Activated CD4-positive, alpha-beta memory T cell treated with anti-CD3 and anti-CD28 coated beads, Interleukin-2, amount 10 ng/mL, durations not matched to agents 7 days and 5 days (primary cell): ENCODE measurements at regions not wholly inside any gene's neighbourhood (a gene's known extent, or its start where the extent isn't known, plus 50 kb on each side); places are given as distances from the start of the nearest gene placed in this dataset.
"Not testable (repeated sequence)": the region's sequence is repeated elsewhere in the genome, so short reads cannot be mapped to it uniquely, and the experiment has no call there.

ENCODE experiments used
- CTCF ChIA-PET: fragments of 350-600 bp; sonication (Branson Sonifier 250); formaldehyde crosslinking; loops from one replicate; lab custom pipeline; 2021; ENCODE audit warnings: antibody characterized with exemption, inconsistent platforms; lab: Charles Lee
- POLR2A ChIA-PET: fragments of 350-600 bp; sonication (Branson Sonifier 250); formaldehyde crosslinking; loops from one replicate; lab custom pipeline; 2021; ENCODE audit warnings: antibody characterized with exemption; lab: Charles Lee
- DNase-seq: peaks from one replicate; pipeline ENCODE4 v3.0.0-alpha.2; 2020
- H3K27ac Mint-ChIP-seq: one replicate; pipeline ENCODE4 v1.8.0; 2021; ENCODE audit warnings: mild to moderate bottlenecking, mixed read lengths
- H3K27me3 Mint-ChIP-seq: one replicate; pipeline ENCODE4 v1.8.0; 2021; ENCODE audit warnings: mixed read lengths
- H3K36me3 Mint-ChIP-seq: one replicate; pipeline ENCODE4 v1.8.0; 2021; ENCODE audit warnings: low read depth, mixed read lengths
- H3K4me1 Mint-ChIP-seq: one replicate; pipeline ENCODE4 v1.8.0; 2021; ENCODE audit warnings: mixed read lengths
- H3K4me3 Mint-ChIP-seq: one replicate; pipeline ENCODE4 v1.8.0; 2021; ENCODE audit warnings: mild to moderate bottlenecking, mixed read lengths
- H3K9me3 Mint-ChIP-seq: one replicate; pipeline ENCODE4 v1.8.0; 2021; ENCODE audit warnings: mixed read lengths

- H3K4me3 Mint-ChIP-seq, result no peak overlapping the region
- ChIA-PET POLR2A (no interaction called here), CTCF (no interaction called here)
- H3K27me3 Mint-ChIP-seq, result peaks cover 2% of the 10 kb centered on the region
- no peaks in the 10 kb centered on the region for H3K9me3 Mint-ChIP-seq
- H3K36me3 Mint-ChIP-seq, result no peaks in the 10 kb centered on the region
- no peaks in the 10 kb centered on the region for H3K4me1 Mint-ChIP-seq
- no peak for DNase-seq
- no peak overlapping the region for H3K27ac Mint-ChIP-seq
Observed at GRCh38 chr5:91257301-91257700, 125.8 kb downstream of the ARRDC3 start.

- POLR2A ChIA-PET, result interaction anchor here (1.3 kb wide), 1 partner anchor 127 kb away, joined by 3 read pairs; the partner anchor contains the start of gene ARRDC3
- CTCF ChIA-PET, result interaction anchor here (0.7 to 0.9 kb wide), 3 partner anchors 12 to 116 kb away, joined by 3 read pairs; no protein-coding TSS in a partner anchor
- Mint-ChIP-seq H3K9me3 (no peaks in the 10 kb centered on the region), H3K4me3 (no peak overlapping the region), H3K4me1 (no peaks in the 10 kb centered on the region), H3K36me3 (no peaks in the 10 kb centered on the region), H3K27ac (no peak overlapping the region), H3K27me3 (peaks cover 2% of the 10 kb centered on the region)
- DNase-seq, result no peak
Observed at GRCh38 chr5:91256142-91256524, 127.0 kb downstream of the ARRDC3 start.

- DNase-seq, result no peak
- H3K36me3 Mint-ChIP-seq, result no peaks in the 10 kb centered on the region
- ChIA-PET CTCF (interaction anchor here (0.8 to 0.9 kb wide), 2 partner anchors 13 to 25 kb away, joined by 3 read pairs; no protein-coding TSS in a partner anchor), POLR2A (interaction anchor here (1.3 kb wide), 1 partner anchor 128 kb away, joined by 3 read pairs; the partner anchor contains the start of gene ARRDC3)
- H3K27me3 Mint-ChIP-seq, result peaks cover 2% of the 10 kb centered on the region
- H3K4me1 Mint-ChIP-seq, result no peaks in the 10 kb centered on the region
- H3K9me3 Mint-ChIP-seq, result no peaks in the 10 kb centered on the region
- H3K4me3 Mint-ChIP-seq, result no peak overlapping the region
- H3K27ac Mint-ChIP-seq, result no peak overlapping the region
Observed at GRCh38 chr5:91255396-91256141, 127.5 kb downstream of the ARRDC3 start.

- ChIA-PET POLR2A (interaction anchor here (0.6 kb wide), 1 partner anchor 191 kb away, joined by 3 read pairs; no protein-coding TSS in a partner anchor), CTCF (no interaction called here)
- H3K4me3 Mint-ChIP-seq, result no peak overlapping the region
- peaks cover 3% of the 10 kb centered on the region for H3K36me3 Mint-ChIP-seq
- no peak overlapping the region for H3K27ac Mint-ChIP-seq
- H3K9me3 Mint-ChIP-seq, result peaks cover 3% of the 10 kb centered on the region
- DNase-seq, result no peak
- no peaks in the 10 kb centered on the region for H3K4me1 Mint-ChIP-seq
- peaks cover 2% of the 10 kb centered on the region for H3K27me3 Mint-ChIP-seq
Observed at GRCh38 chr5:91252916-91253315, 130.2 kb downstream of the ARRDC3 start.

GRCh38 chr5:91245871-91246270, 137.2 kb downstream of the ARRDC3 start:
- H3K27me3 Mint-ChIP-seq, result no peaks in the 10 kb centered on the region
- ChIA-PET POLR2A (interaction anchor here (1.3 kb wide), 1 partner anchor 137 kb away, joined by 3 read pairs; the partner anchor contains the start of gene ARRDC3), CTCF (interaction anchor here (2.5 kb wide), 1 partner anchor 139 kb away, joined by 9 read pairs; no protein-coding TSS in a partner anchor)
- peaks cover 11% of the 10 kb centered on the region for H3K36me3 Mint-ChIP-seq
- H3K27ac Mint-ChIP-seq, result no peak overlapping the region
- no peak overlapping the region for H3K4me3 Mint-ChIP-seq
- no peak for DNase-seq
- H3K9me3 Mint-ChIP-seq, result peaks cover 12% of the 10 kb centered on the region
- H3K4me1 Mint-ChIP-seq, result peaks cover 5% of the 10 kb centered on the region

GRCh38 chr5:91245074-91245452, 138.1 kb downstream of the ARRDC3 start:
- POLR2A ChIA-PET, result interaction anchor here (0.6 to 1.5 kb wide), 2 partner anchors 66 to 139 kb away, joined by 3 read pairs; no protein-coding TSS in a partner anchor
- Mint-ChIP-seq H3K27me3 (no peaks in the 10 kb centered on the region), H3K4me1 (peaks cover 5% of the 10 kb centered on the region), H3K36me3 (peaks cover 9% of the 10 kb centered on the region), H3K4me3 (no peak overlapping the region), H3K27ac (no peak overlapping the region), H3K9me3 (peaks cover 11% of the 10 kb centered on the region)
- CTCF ChIA-PET, result interaction anchor here (2.5 kb wide), 1 partner anchor 140 kb away, joined by 9 read pairs; no protein-coding TSS in a partner anchor
- no peak for DNase-seq

- ChIA-PET CTCF (interaction anchor here (2.5 kb wide), 1 partner anchor 140 kb away, joined by 9 read pairs; no protein-coding TSS in a partner anchor), POLR2A (interaction anchor here (0.6 to 1.8 kb wide), 3 partner anchors 67 to 140 kb away, joined by 3 to 4 read pairs (median 3); no protein-coding TSS in a partner anchor)
- peaks cover 9% of the 10 kb centered on the region for H3K9me3 Mint-ChIP-seq
- no peak overlapping the region for H3K4me3 Mint-ChIP-seq
- H3K4me1 Mint-ChIP-seq, result peaks cover 5% of the 10 kb centered on the region
- peaks cover 8% of the 10 kb centered on the region for H3K36me3 Mint-ChIP-seq
- no peak overlapping the region for H3K27ac Mint-ChIP-seq
- DNase-seq, result no peak
- no peaks in the 10 kb centered on the region for H3K27me3 Mint-ChIP-seq
Observed at GRCh38 chr5:91244380-91245073, 138.6 kb downstream of the ARRDC3 start.

- H3K27ac Mint-ChIP-seq, result no peak overlapping the region
- H3K36me3 Mint-ChIP-seq, result peaks cover 8% of the 10 kb centered on the region
- DNase-seq, result no peak
- CTCF ChIA-PET, result no interaction called here
- no peaks in the 10 kb centered on the region for H3K27me3 Mint-ChIP-seq
- H3K4me1 Mint-ChIP-seq, result peaks cover 5% of the 10 kb centered on the region
- POLR2A ChIA-PET, result interaction anchor here (1.5 to 1.8 kb wide), 2 partner anchors 68 to 137 kb away, joined by 3 to 4 read pairs; no protein-coding TSS in a partner anchor
- H3K4me3 Mint-ChIP-seq, result no peak overlapping the region
- peaks cover 9% of the 10 kb centered on the region for H3K9me3 Mint-ChIP-seq
Observed at GRCh38 chr5:91243852-91244251, 139.3 kb downstream of the ARRDC3 start.

- Mint-ChIP-seq H3K27ac (no peak overlapping the region), H3K4me3 (no peak overlapping the region), H3K36me3 (peaks cover 8% of the 10 kb centered on the region), H3K9me3 (peaks cover 9% of the 10 kb centered on the region), H3K27me3 (no peaks in the 10 kb centered on the region), H3K4me1 (peaks cover 5% of the 10 kb centered on the region)
- ChIA-PET POLR2A (interaction anchor here (1.8 kb wide), 1 partner anchor 137 kb away, joined by 4 read pairs; no protein-coding TSS in a partner anchor), CTCF (no interaction called here)
- DNase-seq, result no peak
Observed at GRCh38 chr5:91243286-91243685, 139.8 kb downstream of the ARRDC3 start.

GRCh38 chr5:91241460-91241859, 141.7 kb downstream of the ARRDC3 start:
- H3K9me3 Mint-ChIP-seq, H3K27ac Mint-ChIP-seq, H3K4me3 Mint-ChIP-seq, CTCF ChIA-PET, H3K36me3 Mint-ChIP-seq, H3K4me1 Mint-ChIP-seq, DNase-seq, H3K27me3 Mint-ChIP-seq: not testable (repeated sequence)
- POLR2A ChIA-PET, result interaction anchor here (1.5 kb wide), 1 partner anchor 139 kb away, joined by 5 read pairs; no protein-coding TSS in a partner anchor

- Mint-ChIP-seq H3K27me3 (no peaks in the 10 kb centered on the region), H3K4me1 (peaks cover 5% of the 10 kb centered on the region), H3K36me3 (peaks cover 8% of the 10 kb centered on the region), H3K4me3 (no peak overlapping the region), H3K27ac (no peak overlapping the region), H3K9me3 (peaks cover 9% of the 10 kb centered on the region)
- DNase-seq, result no peak
- ChIA-PET CTCF (no interaction called here), POLR2A (no interaction called here)
Observed at GRCh38 chr5:91240175-91240574, 142.9 kb downstream of the ARRDC3 start.

GRCh38 chr5:91235271-91235694, 147.8 kb downstream of the ARRDC3 start:
- Mint-ChIP-seq H3K4me1 (no peaks in the 10 kb centered on the region), H3K27me3 (peaks cover 13% of the 10 kb centered on the region), H3K36me3 (peaks cover 5% of the 10 kb centered on the region), H3K4me3 (no peak overlapping the region), H3K9me3 (peaks cover 9% of the 10 kb centered on the region), H3K27ac (no peak overlapping the region)
- CTCF ChIA-PET, result interaction anchor here (2.3 kb wide), 1 partner anchor 150 kb away, joined by 9 read pairs; no protein-coding TSS in a partner anchor
- POLR2A ChIA-PET, result no interaction called here
- no peak for DNase-seq
